ENCODE measurements at regions not wholly inside any gene's neighbourhood (a gene's known extent, or its start where the extent isn't known, plus 50 kb on each side); places are given as distances from the start of the nearest gene placed in this dataset.
"Not testable (repeated sequence)": the region's sequence is repeated elsewhere in the genome, so short reads cannot be mapped to it uniquely, and the experiment has no call there.

GRCh38 chr9:13478639-13479038 lies 199.1 kb upstream of the MPDZ start:
- DNase-seq = no peak

- DNase-seq = no peak
These were observed 198.7 kb upstream of the MPDZ start for GRCh38 chr9:13478160-13478559.

- DNase-seq = no peak
These were observed 191.3 kb upstream of the MPDZ start for GRCh38 chr9:13470836-13471235.

GRCh38 chr9:13467157-13467556 lies 187.7 kb upstream of the MPDZ start:
- DNase-seq = no peak

- DNase-seq = no peak
These were observed 182.0 kb upstream of the MPDZ start for GRCh38 chr9:13461414-13461991.

- DNase-seq = no peak
These were observed 179.6 kb upstream of the MPDZ start for GRCh38 chr9:13459071-13459470.

GRCh38 chr9:13457795-13458194 lies 178.3 kb upstream of the MPDZ start:
- no peak for DNase-seq

- no peak for DNase-seq
These were observed 171.2 kb upstream of the MPDZ start for GRCh38 chr9:13450723-13451122.

GRCh38 chr9:13448482-13448881 lies 169.0 kb upstream of the MPDZ start:
- no peak for DNase-seq

GRCh38 chr9:13447843-13448422 lies 168.4 kb upstream of the MPDZ start:
- DNase-seq = no peak

- DNase-seq = no peak
These were observed 167.7 kb upstream of the MPDZ start for GRCh38 chr9:13446938-13447842.

GRCh38 chr9:13446286-13446937 lies 166.9 kb upstream of the MPDZ start:
- DNase-seq = no peak

- no peak for DNase-seq
These were observed 165.6 kb upstream of the MPDZ start for GRCh38 chr9:13445103-13445500.

- no peak for DNase-seq
These were observed 165.0 kb upstream of the MPDZ start for GRCh38 chr9:13444245-13445102.

- no peak for DNase-seq
These were observed 164.1 kb upstream of the MPDZ start for GRCh38 chr9:13443346-13444244.

GRCh38 chr9:13439685-13440476 lies 160.4 kb upstream of the MPDZ start:
- no peak for DNase-seq

GRCh38 chr9:13437866-13438265 lies 158.4 kb upstream of the MPDZ start:
- no peak for DNase-seq

- DNase-seq = no peak
These were observed 157.1 kb upstream of the MPDZ start for GRCh38 chr9:13436591-13436990.

- not testable (repeated sequence) for DNase-seq
These were observed 154.0 kb upstream of the MPDZ start for GRCh38 chr9:13433453-13433852.

- no peak for DNase-seq
These were observed 153.4 kb upstream of the MPDZ start for GRCh38 chr9:13432904-13433303.

GRCh38 chr9:13431692-13432091 lies 152.2 kb upstream of the MPDZ start:
- DNase-seq = no peak

Data from NCI-H2029 (cell line).